ENCODE measurements at regions not wholly inside any gene's neighbourhood (a gene's known extent, or its start where the extent isn't known, plus 50 kb on each side); places are given as distances from the start of the nearest gene placed in this dataset.

- ATAC-seq, result no peak
These were observed 482.5 kb upstream of the SPRY2 start for GRCh38 chr13:80823472-80823871.

GRCh38 chr13:80821466-80821865, 480.5 kb upstream of the SPRY2 start:
- CTCF ChIA-PET, result no interaction called here
- POLR2A ChIA-PET, result no interaction called here
- intact Hi-C loops (cut with micrococcal nuclease; ENCODE audit: unreplicated experiment), result no loop called here
- no peak for DNase-seq (ENCODE audit: low read depth, low spot score)
- no TSS peak for BruUV-seq (replicated peaks)
- no peaks in the 10 kb centered on the region for H3K27me3 ChIP-seq (replicated peaks in 1 of 2; ENCODE audit: control insufficient read depth in 2 of 2, insufficient read depth in 2 of 2, low read length in 1 of 2)
- RAD21 ChIA-PET (ENCODE audit: unreplicated experiment), result no interaction called here
- in situ Hi-C loops (cut with MboI), result no loop called here
- H3K79me2 ChIP-seq (ENCODE audit: control insufficient read depth, insufficient read depth, low read length), result no peaks in the 10 kb centered on the region
- H2AFZ ChIP-seq (ENCODE audit: control insufficient read depth, low read depth, low read length), result no peak overlapping the region
- no peak overlapping the region for H3K27ac ChIP-seq (ENCODE audit: control insufficient read depth, insufficient read depth)
- H3K4me1 ChIP-seq (ENCODE audit: control insufficient read depth, insufficient read depth, low read length), result no peaks in the 10 kb centered on the region
- FAIRE-seq, result no peak
- SMC1A ChIA-PET (ENCODE audit: uncharacterized antibody, unreplicated experiment), result no interaction called here
- no peak overlapping the region for H3K4me2 ChIP-seq (ENCODE audit: control insufficient read depth, insufficient read depth)
- no peak for TF ChIP-seq MYC (IDR thresholded peaks at IDR 0.05; ENCODE audit: insufficient read depth, insufficient read length, insufficient replicate concordance, low read length, severe bottlenecking)
- no peak for TF ChIP-seq ETV6 (conservative IDR thresholded peaks at IDR 0.05 in 1 of 2, IDR thresholded peaks at IDR 0.05 in 1 of 2; ENCODE audit: borderline replicate concordance in 1 of 2, low read depth in 1 of 2)
- no peak for TF ChIP-seq SMC3 (IDR thresholded peaks at IDR 0.05; ENCODE audit: borderline replicate concordance, low read length)
- no peak for TF ChIP-seq GATAD2B (conservative IDR thresholded peaks at IDR 0.05; ENCODE audit: low read depth)
- no peak for TF ChIP-seq NFYA (IDR thresholded peaks at IDR 0.05; ENCODE audit: borderline replicate concordance, low read depth, low read length)
- TF ChIP-seq IKZF2 (IDR thresholded peaks at IDR 0.05), result no peak
- no peak for TF ChIP-seq MYB (IDR thresholded peaks at IDR 0.05; ENCODE audit: borderline replicate concordance, low read depth, low read length)
- TF ChIP-seq HDAC2 (IDR thresholded peaks at IDR 0.05), result no peak
- TF ChIP-seq JUND (IDR thresholded peaks at IDR 0.05; ENCODE audit: low read depth, low read length), result no peak
- TF ChIP-seq SRF (IDR thresholded peaks at IDR 0.05; ENCODE audit: low read depth in 2 of 2, low read length in 2 of 2), result no peak
- TF ChIP-seq CREB1 (IDR thresholded peaks at IDR 0.05; ENCODE audit: low read depth), result no peak
- TF ChIP-seq USF1 (IDR thresholded peaks at IDR 0.05; ENCODE audit: borderline replicate concordance, extremely low read length, insufficient read depth, low read depth, low read length), result no peak
- no peak for TF ChIP-seq MTA3 (IDR thresholded peaks at IDR 0.05; ENCODE audit: borderline replicate concordance, low read length)
- H3K9ac ChIP-seq (ENCODE audit: control insufficient read depth, insufficient read depth, low read length), result no peak overlapping the region
- H3K9me3 ChIP-seq (replicated peaks; ENCODE audit: control insufficient read depth, insufficient read depth, low read length), result no peaks in the 10 kb centered on the region
- no peak for ATAC-seq
- no peaks in the 10 kb centered on the region for H3K36me3 ChIP-seq (ENCODE audit: control insufficient read depth in 2 of 2, insufficient read depth in 2 of 2, low read length in 1 of 2)
- H4K20me1 ChIP-seq (ENCODE audit: control insufficient read depth, insufficient read depth), result no peaks in the 10 kb centered on the region
- no peak overlapping the region for H3K4me3 ChIP-seq

More at GRCh38 chr13:80823472-80823871, 482.5 kb upstream of the SPRY2 start:
- intact Hi-C loops (cut with micrococcal nuclease; ENCODE audit: unreplicated experiment), result no loop called here
- DNase-seq (ENCODE audit: low read depth, low spot score) (no peak), FAIRE-seq (no peak)
- no TSS peak for BruUV-seq (replicated peaks)
- Histone ChIP-seq H3K4me3 (no peak overlapping the region), H3K79me2 (ENCODE audit: control insufficient read depth, insufficient read depth, low read length) (no peaks in the 10 kb centered on the region), H3K9ac (ENCODE audit: control insufficient read depth, insufficient read depth, low read length) (no peak overlapping the region), H3K4me1 (ENCODE audit: control insufficient read depth, insufficient read depth, low read length) (no peaks in the 10 kb centered on the region), H3K9me3 (replicated peaks; ENCODE audit: control insufficient read depth, insufficient read depth, low read length) (no peaks in the 10 kb centered on the region), H2AFZ (ENCODE audit: control insufficient read depth, low read depth, low read length) (no peak overlapping the region), H3K36me3 (ENCODE audit: control insufficient read depth in 2 of 2, insufficient read depth in 2 of 2, low read length in 1 of 2) (no peaks in the 10 kb centered on the region), H3K4me2 (ENCODE audit: control insufficient read depth, insufficient read depth) (no peak overlapping the region), H3K27me3 (replicated peaks in 1 of 2; ENCODE audit: control insufficient read depth in 2 of 2, insufficient read depth in 2 of 2, low read length in 1 of 2) (no peaks in the 10 kb centered on the region), H3K27ac (ENCODE audit: control insufficient read depth, insufficient read depth) (no peak overlapping the region), H4K20me1 (ENCODE audit: control insufficient read depth, insufficient read depth) (no peaks in the 10 kb centered on the region)
- TF ChIP-seq MEF2A (IDR thresholded peaks at IDR 0.05; ENCODE audit: insufficient read depth, low read depth, low read length) (no peak), CREM (IDR thresholded peaks at IDR 0.05; ENCODE audit: low read depth) (no peak), ESRRA (IDR thresholded peaks at IDR 0.05; ENCODE audit: low read length) (no peak), NFYB (IDR thresholded peaks at IDR 0.05; ENCODE audit: insufficient read depth, low read depth, low read length) (no peak), MAX (IDR thresholded peaks at IDR 0.05; ENCODE audit: low read depth, low read length) (no peak), CREB1 (IDR thresholded peaks at IDR 0.05; ENCODE audit: low read depth) (no peak)
- in situ Hi-C loops (cut with MboI), result no loop called here
- 0% methylated on average over 1 of the region's 1 CpG for WGBS (ENCODE audit: insufficient coverage, insufficient replicate concordance, low lambda C conversion rate, missing lambda C conversion rate)
- ChIA-PET CTCF (no interaction called here), SMC1A (ENCODE audit: uncharacterized antibody, unreplicated experiment) (interaction anchor here (1.0 kb wide), 1 partner anchor 33 kb away, joined by 3 read pairs; no protein-coding TSS in a partner anchor), RAD21 (ENCODE audit: unreplicated experiment) (no interaction called here), POLR2A (no interaction called here)

Measured in GM12878 (cell line).